ENCODE measurements at regions not wholly inside any gene's neighbourhood (a gene's known extent, or its start where the extent isn't known, plus 50 kb on each side); places are given as distances from the start of the nearest gene placed in this dataset.

GRCh38 chr14:99040711-99041110 is 231.3 kb downstream of the BCL11B start:
- DNase-seq, result no peak

- DNase-seq, result no peak
Measured at GRCh38 chr14:99041141-99041819, 230.7 kb downstream of the BCL11B start.

GRCh38 chr14:99041820-99042174 is 230.2 kb downstream of the BCL11B start:
- DNase-seq, result no peak

GRCh38 chr14:99042381-99043266 is 229.4 kb downstream of the BCL11B start:
- DNase-seq, result no peak

- DNase-seq, result no peak
Measured at GRCh38 chr14:99043267-99043615, 228.8 kb downstream of the BCL11B start.

- no peak for DNase-seq
Measured at GRCh38 chr14:99043756-99044155, 228.2 kb downstream of the BCL11B start.

GRCh38 chr14:99047441-99048031 is 224.5 kb downstream of the BCL11B start:
- DNase-seq, result no peak

- DNase-seq, result no peak
Measured at GRCh38 chr14:99050309-99050708, 221.7 kb downstream of the BCL11B start.

GRCh38 chr14:99052467-99052866 is 219.5 kb downstream of the BCL11B start:
- no peak for DNase-seq

- DNase-seq, result no peak
Measured at GRCh38 chr14:99055019-99055418, 217.0 kb downstream of the BCL11B start.

- DNase-seq, result peak; percentile 34
Measured at GRCh38 chr14:99055816-99056215, 216.2 kb downstream of the BCL11B start.

- no peak for DNase-seq
Measured at GRCh38 chr14:99057576-99058083, 214.4 kb downstream of the BCL11B start.

- no peak for DNase-seq
Measured at GRCh38 chr14:99058542-99058941, 213.5 kb downstream of the BCL11B start.

GRCh38 chr14:99062216-99062615 is 209.8 kb downstream of the BCL11B start:
- DNase-seq, result no peak

- DNase-seq, result no peak
Measured at GRCh38 chr14:99062772-99063418, 209.1 kb downstream of the BCL11B start.

GRCh38 chr14:99063620-99064225 is 208.3 kb downstream of the BCL11B start:
- no peak for DNase-seq

- no peak for DNase-seq
Measured at GRCh38 chr14:99064262-99064954, 207.6 kb downstream of the BCL11B start.

GRCh38 chr14:99065551-99065950 is 206.4 kb downstream of the BCL11B start:
- no peak for DNase-seq

- no peak for DNase-seq
Measured at GRCh38 chr14:99066378-99066777, 205.6 kb downstream of the BCL11B start.

GRCh38 chr14:99067141-99067920 is 204.7 kb downstream of the BCL11B start:
- no peak for DNase-seq

GRCh38 chr14:99067927-99068326 is 204.1 kb downstream of the BCL11B start:
- DNase-seq, result no peak

All from stimulated activated naive CD4-positive, alpha-beta T cell treated with Interleukin-2 at 50 U/mL for 16 hours (primary cell).